ENCODE measurements at regions not wholly inside any gene's neighbourhood (a gene's known extent, or its start where the extent isn't known, plus 50 kb on each side); places are given as distances from the start of the nearest gene placed in this dataset.
"Not testable (repeated sequence)": the region's sequence is repeated elsewhere in the genome, so short reads cannot be mapped to it uniquely, and the experiment has no call there.

GRCh38 chr4:116639070-116639577 is 446.3 kb downstream of the TRAM1L1 start:
- FAIRE-seq = no peak

- FAIRE-seq = no peak
These were observed 446.8 kb downstream of the TRAM1L1 start for GRCh38 chr4:116638592-116638991.

GRCh38 chr4:116636917-116637316 is 448.5 kb downstream of the TRAM1L1 start:
- no peak for FAIRE-seq

GRCh38 chr4:116632269-116632668 is 453.1 kb downstream of the TRAM1L1 start:
- no peak for FAIRE-seq

- FAIRE-seq = no peak
These were observed 456.8 kb downstream of the TRAM1L1 start for GRCh38 chr4:116628598-116628997.

GRCh38 chr4:116627545-116627944 is 457.8 kb downstream of the TRAM1L1 start:
- FAIRE-seq = no peak

GRCh38 chr4:116619508-116619907 is 465.9 kb downstream of the TRAM1L1 start:
- not testable (repeated sequence) for FAIRE-seq

- no peak for FAIRE-seq
These were observed 466.7 kb downstream of the TRAM1L1 start for GRCh38 chr4:116618638-116619037.

GRCh38 chr4:116603096-116603495 is 482.3 kb downstream of the TRAM1L1 start:
- no peak for FAIRE-seq

- FAIRE-seq = no peak
These were observed 485.5 kb downstream of the TRAM1L1 start for GRCh38 chr4:116599859-116600258.

GRCh38 chr4:116598980-116599789 is 486.2 kb downstream of the TRAM1L1 start:
- no peak for FAIRE-seq

- no peak for FAIRE-seq
These were observed 487.0 kb downstream of the TRAM1L1 start for GRCh38 chr4:116598155-116598979.

GRCh38 chr4:116590648-116591047 is 494.7 kb downstream of the TRAM1L1 start:
- FAIRE-seq = no peak

- no peak for FAIRE-seq
These were observed 496.6 kb downstream of the TRAM1L1 start for GRCh38 chr4:116588783-116589182.

GRCh38 chr4:116585246-116585645 is 500.1 kb downstream of the TRAM1L1 start:
- no peak for FAIRE-seq

- FAIRE-seq = no peak
These were observed 508.1 kb downstream of the TRAM1L1 start for GRCh38 chr4:116577321-116577720.

- FAIRE-seq = no peak
These were observed 511.8 kb downstream of the TRAM1L1 start for GRCh38 chr4:116573540-116573939.

GRCh38 chr4:116561768-116562167 is 523.6 kb downstream of the TRAM1L1 start:
- no peak for FAIRE-seq

GRCh38 chr4:116551806-116552205 is 533.6 kb downstream of the TRAM1L1 start:
- FAIRE-seq = no peak

- no peak for FAIRE-seq
These were observed 537.7 kb downstream of the TRAM1L1 start for GRCh38 chr4:116547632-116548031.

GRCh38 chr4:116546759-116547158 is 538.6 kb downstream of the TRAM1L1 start:
- FAIRE-seq = no peak

GRCh38 chr4:116544946-116545345 is 540.4 kb downstream of the TRAM1L1 start:
- no peak for FAIRE-seq

- FAIRE-seq = no peak
These were observed 545.6 kb downstream of the TRAM1L1 start for GRCh38 chr4:116539744-116540143.

GRCh38 chr4:116537828-116538227 is 547.5 kb downstream of the TRAM1L1 start:
- FAIRE-seq = no peak
